Endothelial cell of umbilical vein (primary cell): ENCODE measurements at regions not wholly inside any gene's neighbourhood (a gene's known extent, or its start where the extent isn't known, plus 50 kb on each side); places are given as distances from the start of the nearest gene placed in this dataset.

Source experiments
- CTCF ChIP-seq, 2 donors: IDR thresholded peaks; 1 replicate in 1 of 2; 2 replicates in 1 of 2; pipeline ENCODE4 v1.5.1; 2011; ENCODE audit warnings: low read length in 2 of 2, mild to moderate bottlenecking in 2 of 2, moderate library complexity in 2 of 2, control low read depth in 1 of 2, inconsistent platforms in 1 of 2, low read depth in 1 of 2; ENCODE audit not compliant: insufficient read depth in 1 of 2; ENCODE audit errors: extremely low read depth in 1 of 2
- FOS ChIP-seq: IDR thresholded peaks from 2 replicates; pipeline ENCODE4 v1.6.1; 2011; ENCODE audit warnings: mild to moderate bottlenecking, low read length, moderate library complexity, borderline replicate concordance; ENCODE audit not compliant: insufficient read depth

DNA sequence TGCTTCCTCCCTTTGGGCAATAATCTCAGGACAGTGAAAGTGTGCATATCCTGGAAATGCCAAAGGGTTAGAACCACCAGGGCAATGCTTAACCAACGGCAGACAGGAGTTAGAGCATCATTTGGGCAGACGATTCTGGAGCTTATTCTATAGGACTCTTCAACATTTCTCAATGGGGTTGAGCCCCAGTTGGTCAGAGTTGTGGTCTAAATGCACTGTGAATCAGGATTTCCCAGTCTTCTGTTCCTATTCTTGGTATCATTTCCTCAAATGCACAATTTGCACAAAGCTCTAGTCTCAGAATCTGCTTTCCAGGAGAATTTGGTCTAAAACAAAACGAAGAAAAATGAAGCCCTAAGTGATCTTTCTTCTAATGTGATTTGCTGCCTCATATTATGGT lies 389.6 kb upstream of the JAG1 start:
- TF ChIP-seq CTCF (IDR thresholded peaks at IDR 0.05; ENCODE audit: extremely low read depth in 1 of 2, insufficient read depth in 1 of 2, low read depth in 1 of 2, low read length in 2 of 2) (no peak), FOS (no peak)
